ENCODE measurements at regions not wholly inside any gene's neighbourhood (a gene's known extent, or its start where the extent isn't known, plus 50 kb on each side); places are given as distances from the start of the nearest gene placed in this dataset.
"Not testable (repeated sequence)": the region's sequence is repeated elsewhere in the genome, so short reads cannot be mapped to it uniquely, and the experiment has no call there.

GRCh38 chrX:25108481-25108880 is 92.7 kb upstream of the ARX start:
- H3K4me3 ChIP-seq (replicated peaks in 1 of 2; ENCODE audit: low read depth in 2 of 2, low read length in 2 of 2) = no peak overlapping the region
- no peak for DNase-seq (ENCODE audit: low read depth in 2 of 2)
- TF ChIP-seq, protein P1, sequence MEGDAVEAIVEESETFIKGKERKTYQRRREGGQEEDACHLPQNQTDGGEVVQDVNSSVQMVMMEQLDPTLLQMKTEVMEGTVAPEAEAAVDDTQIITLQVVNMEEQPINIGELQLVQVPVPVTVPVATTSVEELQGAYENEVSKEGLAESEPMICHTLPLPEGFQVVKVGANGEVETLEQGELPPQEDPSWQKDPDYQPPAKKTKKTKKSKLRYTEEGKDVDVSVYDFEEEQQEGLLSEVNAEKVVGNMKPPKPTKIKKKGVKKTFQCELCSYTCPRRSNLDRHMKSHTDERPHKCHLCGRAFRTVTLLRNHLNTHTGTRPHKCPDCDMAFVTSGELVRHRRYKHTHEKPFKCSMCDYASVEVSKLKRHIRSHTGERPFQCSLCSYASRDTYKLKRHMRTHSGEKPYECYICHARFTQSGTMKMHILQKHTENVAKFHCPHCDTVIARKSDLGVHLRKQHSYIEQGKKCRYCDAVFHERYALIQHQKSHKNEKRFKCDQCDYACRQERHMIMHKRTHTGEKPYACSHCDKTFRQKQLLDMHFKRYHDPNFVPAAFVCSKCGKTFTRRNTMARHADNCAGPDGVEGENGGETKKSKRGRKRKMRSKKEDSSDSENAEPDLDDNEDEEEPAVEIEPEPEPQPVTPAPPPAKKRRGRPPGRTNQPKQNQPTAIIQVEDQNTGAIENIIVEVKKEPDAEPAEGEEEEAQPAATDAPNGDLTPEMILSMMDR (IDR thresholded peaks at IDR 0.05; ENCODE audit: low read depth, low read length) = no peak

DNA sequence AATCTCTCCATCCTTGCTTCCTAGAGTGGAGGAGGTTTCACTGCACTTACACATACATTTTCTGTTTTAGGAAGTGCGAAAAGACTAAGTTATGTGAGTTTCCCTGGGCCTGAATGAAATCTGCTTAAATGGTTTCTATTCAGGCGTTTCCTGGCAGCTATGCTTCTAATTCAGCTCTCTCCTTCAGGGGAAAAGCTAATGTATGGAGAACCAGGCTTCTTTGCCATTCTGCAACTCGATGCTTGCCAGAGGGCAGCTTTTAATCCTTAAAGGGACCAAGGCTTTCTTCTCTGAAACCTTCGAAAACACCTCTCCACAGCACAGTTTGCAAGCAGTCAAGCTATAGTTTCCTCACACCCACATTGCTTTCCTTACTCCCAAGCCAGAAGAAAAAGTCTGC is 89.5 kb upstream of the ARX start:
- TF ChIP-seq, protein P1 (IDR thresholded peaks at IDR 0.05; ENCODE audit: low read depth, low read length) = no peak
- H3K4me3 ChIP-seq (replicated peaks in 1 of 2; ENCODE audit: low read depth in 2 of 2, low read length in 2 of 2) = no peak overlapping the region
- no peak for DNase-seq (ENCODE audit: low read depth in 2 of 2)

DNA sequence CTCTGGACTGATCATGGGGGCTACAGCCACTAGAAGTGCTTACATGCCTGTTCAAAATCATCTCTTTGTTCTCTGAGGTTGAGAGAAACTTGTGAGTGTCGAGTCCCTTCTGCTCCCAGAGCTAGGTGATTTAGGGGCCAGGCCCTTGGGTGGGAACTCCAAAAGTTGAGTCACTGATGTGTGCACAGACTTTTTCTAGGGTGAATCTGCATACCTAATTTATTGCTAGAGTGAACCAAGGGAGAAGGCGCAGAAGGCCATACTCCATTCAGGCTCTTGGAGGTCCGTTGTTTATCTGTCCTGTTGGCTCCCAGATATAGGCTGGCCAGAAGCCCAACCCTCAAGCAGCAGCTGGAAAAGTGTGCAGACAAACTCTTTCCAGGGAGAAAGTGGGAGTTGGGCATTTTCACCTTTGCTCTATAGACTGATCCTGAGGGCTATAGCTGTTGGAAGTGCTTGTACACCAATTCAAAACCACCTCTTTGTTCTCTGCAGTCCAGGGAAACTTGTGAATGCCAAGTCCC is 80.8 kb upstream of the ARX start:
- TF ChIP-seq, protein P1 (IDR thresholded peaks at IDR 0.05; ENCODE audit: low read depth, low read length) = no peak
- DNase-seq (ENCODE audit: low read depth in 2 of 2) = no peak
- no peak overlapping the region for H3K4me3 ChIP-seq (replicated peaks in 1 of 2; ENCODE audit: low read depth in 2 of 2, low read length in 2 of 2)

- DNase-seq (ENCODE audit: low read depth in 2 of 2); H3K4me3 ChIP-seq (replicated peaks in 1 of 2; ENCODE audit: low read depth in 2 of 2, low read length in 2 of 2): not testable (repeated sequence)
Observed at GRCh38 chrX:25091152-25091551, 75.4 kb upstream of the ARX start.

DNA sequence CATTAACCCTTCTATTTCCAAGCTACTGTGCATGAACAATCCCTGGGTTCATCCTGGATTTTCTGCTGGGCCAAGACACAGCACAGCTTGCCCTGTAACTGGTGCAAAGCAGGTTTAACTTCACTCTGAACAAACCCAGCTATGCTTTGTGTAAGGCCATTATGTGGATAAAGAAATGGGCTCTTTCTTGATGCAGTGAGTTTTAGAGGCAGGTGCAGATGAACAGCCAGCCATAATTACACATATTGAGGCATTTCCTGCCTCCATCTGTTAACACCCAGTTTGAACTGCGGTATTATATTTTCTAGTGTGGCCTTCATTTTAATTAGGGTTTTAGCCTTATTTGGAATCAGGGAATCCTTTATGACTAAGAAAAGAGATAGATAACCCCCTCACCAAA is 68.7 kb upstream of the ARX start:
- no peak for DNase-seq (ENCODE audit: low read depth in 2 of 2)
- H3K4me3 ChIP-seq (replicated peaks in 1 of 2; ENCODE audit: low read depth in 2 of 2, low read length in 2 of 2) = no peak overlapping the region
- TF ChIP-seq, protein P1 (IDR thresholded peaks at IDR 0.05; ENCODE audit: low read depth, low read length) = no peak

DNA sequence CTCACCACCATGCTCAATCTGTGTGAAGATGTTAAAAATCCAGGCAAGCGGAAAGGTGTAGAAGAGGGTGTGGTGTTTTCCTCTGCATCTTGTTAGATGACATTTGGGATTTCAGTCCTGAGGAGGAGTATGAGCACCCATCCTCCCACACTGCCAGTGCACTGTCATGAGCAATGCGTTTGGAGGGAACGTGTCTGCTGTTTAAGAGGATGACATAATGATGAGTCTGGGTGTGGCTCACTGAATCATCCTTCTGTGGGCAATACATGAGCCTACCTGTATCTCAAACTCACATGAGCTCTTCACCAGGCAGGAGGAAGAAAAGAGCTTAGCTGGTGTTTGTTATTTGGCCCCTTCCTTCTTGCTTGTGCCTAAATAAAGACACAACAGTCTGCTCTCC is 67.9 kb upstream of the ARX start:
- TF ChIP-seq, protein P1 (IDR thresholded peaks at IDR 0.05; ENCODE audit: low read depth, low read length) = no peak
- DNase-seq (ENCODE audit: low read depth in 2 of 2) = no peak
- H3K4me3 ChIP-seq (replicated peaks in 1 of 2; ENCODE audit: low read depth in 2 of 2, low read length in 2 of 2) = no peak overlapping the region

GRCh38 chrX:25079020-25079419 is 63.3 kb upstream of the ARX start:
- DNase-seq (ENCODE audit: low read depth in 2 of 2) = no peak
- no peak overlapping the region for H3K4me3 ChIP-seq (replicated peaks in 1 of 2; ENCODE audit: low read depth in 2 of 2, low read length in 2 of 2)
- TF ChIP-seq, protein P1 (IDR thresholded peaks at IDR 0.05; ENCODE audit: low read depth, low read length) = no peak

Measured in cardiac fibroblast (primary cell).